Epithelial cell of proximal tubule (primary cell): ENCODE measurements at regions not wholly inside any gene's neighbourhood (a gene's known extent, or its start where the extent isn't known, plus 50 kb on each side); places are given as distances from the start of the nearest gene placed in this dataset.

Experiments
- DNase-seq: peaks from one replicate; pipeline ENCODE4 v3.0.0-alpha.2; 2011; ENCODE audit warnings: low read depth
- H3K4me3 ChIP-seq: 2 replicates; pipeline ENCODE4 v1.5.1; 2011; ENCODE audit warnings: low read depth, mild to moderate bottlenecking, low read length
- TF ChIP-seq, protein P1 (sequence below): conservative IDR thresholded peaks from 2 replicates; pipeline ENCODE4 v1.5.1; 2012; ENCODE audit warnings: low read depth, mild to moderate bottlenecking, low read length

DNA sequence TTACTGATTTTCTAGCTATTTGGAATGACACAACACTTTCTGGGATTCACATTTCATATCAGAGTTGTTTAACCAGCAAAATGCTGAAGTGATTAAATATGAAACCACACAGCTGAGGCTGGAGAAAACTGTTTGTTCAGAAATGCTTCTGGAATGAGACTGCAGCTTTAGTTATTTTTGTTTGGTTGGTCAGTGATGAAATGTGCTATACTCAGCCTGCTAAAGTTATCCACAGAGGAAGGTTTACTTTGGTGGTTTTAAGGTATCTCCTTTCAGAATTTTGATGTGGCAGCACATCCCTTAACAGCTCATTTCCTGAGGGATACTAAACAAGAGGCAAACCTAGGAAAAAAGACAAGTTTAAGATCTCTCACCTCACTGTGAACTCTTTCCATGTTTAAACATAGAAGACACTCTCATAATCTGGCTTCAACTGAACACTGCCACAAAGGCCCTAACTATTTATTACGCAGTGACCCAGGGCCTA, 106.6 kb upstream of the PDE5A start:
- DNase-seq: no peak
- no peak overlapping the region for H3K4me3 ChIP-seq
- TF ChIP-seq, protein P1, sequence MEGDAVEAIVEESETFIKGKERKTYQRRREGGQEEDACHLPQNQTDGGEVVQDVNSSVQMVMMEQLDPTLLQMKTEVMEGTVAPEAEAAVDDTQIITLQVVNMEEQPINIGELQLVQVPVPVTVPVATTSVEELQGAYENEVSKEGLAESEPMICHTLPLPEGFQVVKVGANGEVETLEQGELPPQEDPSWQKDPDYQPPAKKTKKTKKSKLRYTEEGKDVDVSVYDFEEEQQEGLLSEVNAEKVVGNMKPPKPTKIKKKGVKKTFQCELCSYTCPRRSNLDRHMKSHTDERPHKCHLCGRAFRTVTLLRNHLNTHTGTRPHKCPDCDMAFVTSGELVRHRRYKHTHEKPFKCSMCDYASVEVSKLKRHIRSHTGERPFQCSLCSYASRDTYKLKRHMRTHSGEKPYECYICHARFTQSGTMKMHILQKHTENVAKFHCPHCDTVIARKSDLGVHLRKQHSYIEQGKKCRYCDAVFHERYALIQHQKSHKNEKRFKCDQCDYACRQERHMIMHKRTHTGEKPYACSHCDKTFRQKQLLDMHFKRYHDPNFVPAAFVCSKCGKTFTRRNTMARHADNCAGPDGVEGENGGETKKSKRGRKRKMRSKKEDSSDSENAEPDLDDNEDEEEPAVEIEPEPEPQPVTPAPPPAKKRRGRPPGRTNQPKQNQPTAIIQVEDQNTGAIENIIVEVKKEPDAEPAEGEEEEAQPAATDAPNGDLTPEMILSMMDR: no peak

DNA sequence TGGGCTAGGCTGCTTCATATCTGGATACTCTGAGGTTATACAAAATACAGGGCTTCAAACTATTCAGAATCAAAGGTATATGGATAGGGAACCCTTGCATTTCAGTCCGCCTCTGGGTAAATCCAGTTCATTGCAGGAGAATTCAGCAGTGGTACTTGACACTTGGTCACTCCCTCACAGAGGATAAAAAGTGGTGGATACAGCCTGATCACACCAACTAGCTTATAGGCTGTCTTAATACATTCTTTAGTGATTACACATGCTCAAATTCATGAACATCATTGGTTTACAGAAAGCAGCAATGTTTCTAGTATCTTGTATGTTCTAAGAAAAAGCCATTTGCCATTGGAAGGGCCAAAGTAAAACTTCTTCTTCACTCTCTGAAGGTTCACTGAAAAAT, 104.8 kb upstream of the PDE5A start:
- DNase-seq: no peak
- TF ChIP-seq, protein P1: no peak
- H3K4me3 ChIP-seq: no peak overlapping the region

DNA sequence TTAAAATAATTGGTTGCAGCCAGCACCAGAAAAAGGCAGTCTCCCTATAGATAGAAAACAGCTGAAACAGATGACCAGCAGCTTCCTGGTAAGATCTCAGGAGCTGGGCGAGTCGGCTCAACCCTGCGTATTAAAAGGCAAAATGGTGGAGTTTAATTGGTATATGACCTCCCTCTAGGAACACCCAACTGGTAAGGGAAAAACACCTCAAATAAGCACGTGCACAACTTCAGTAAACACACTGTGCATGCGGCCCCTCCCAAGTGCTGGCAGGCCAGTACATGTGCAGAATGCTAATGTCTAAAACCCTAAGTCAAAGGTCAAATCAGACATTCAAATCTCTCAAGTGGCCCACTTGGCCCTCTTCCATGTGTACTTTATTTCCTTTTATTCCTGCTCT, 103.2 kb upstream of the PDE5A start:
- TF ChIP-seq, protein P1: no peak
- H3K4me3 ChIP-seq: no peak overlapping the region
- no peak for DNase-seq

DNA sequence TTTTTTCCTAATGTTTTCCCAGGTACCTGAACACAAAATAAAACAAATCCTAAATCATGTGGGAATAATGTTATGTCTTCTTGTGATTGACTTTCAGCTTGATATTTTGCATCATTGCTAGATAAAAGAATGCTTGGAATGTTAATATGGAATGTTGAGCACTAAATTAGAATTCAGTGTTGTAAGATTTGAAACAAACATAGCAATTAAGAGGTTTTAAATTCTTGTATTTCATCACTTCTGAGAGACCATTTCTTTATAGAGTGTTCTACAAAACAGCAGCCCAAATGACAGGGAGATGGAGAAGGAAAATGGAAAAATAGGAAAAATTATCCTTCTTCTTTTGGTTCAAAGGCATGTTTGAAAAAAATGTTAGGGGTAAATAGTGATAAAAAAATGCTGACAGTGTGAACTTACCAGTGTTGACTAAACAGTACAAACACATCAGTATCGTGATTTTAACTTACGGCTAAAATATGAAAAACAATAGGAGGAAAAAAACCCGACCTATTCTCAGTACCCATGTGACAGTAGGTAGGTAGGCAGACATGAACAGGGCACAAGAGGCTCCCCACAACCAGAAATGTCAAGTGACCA, 102.6 kb upstream of the PDE5A start:
- DNase-seq: no peak
- TF ChIP-seq, protein P1: no peak
- no peak overlapping the region for H3K4me3 ChIP-seq

DNA sequence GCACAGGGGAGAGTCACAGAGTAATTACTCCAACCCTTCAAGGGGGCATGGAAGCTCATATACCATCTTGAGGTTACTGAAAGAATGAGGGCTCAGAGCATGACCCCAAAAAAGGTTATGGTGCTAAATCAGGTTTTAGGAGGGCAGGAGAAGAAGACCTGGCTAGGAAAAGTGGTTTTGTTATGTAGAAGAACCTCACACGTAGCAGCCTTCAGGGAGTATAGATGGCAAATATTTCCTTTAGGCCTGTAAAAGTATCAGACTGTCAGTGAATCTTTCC, 102.0 kb upstream of the PDE5A start:
- no peak overlapping the region for H3K4me3 ChIP-seq
- no peak for DNase-seq
- TF ChIP-seq, protein P1: no peak

DNA sequence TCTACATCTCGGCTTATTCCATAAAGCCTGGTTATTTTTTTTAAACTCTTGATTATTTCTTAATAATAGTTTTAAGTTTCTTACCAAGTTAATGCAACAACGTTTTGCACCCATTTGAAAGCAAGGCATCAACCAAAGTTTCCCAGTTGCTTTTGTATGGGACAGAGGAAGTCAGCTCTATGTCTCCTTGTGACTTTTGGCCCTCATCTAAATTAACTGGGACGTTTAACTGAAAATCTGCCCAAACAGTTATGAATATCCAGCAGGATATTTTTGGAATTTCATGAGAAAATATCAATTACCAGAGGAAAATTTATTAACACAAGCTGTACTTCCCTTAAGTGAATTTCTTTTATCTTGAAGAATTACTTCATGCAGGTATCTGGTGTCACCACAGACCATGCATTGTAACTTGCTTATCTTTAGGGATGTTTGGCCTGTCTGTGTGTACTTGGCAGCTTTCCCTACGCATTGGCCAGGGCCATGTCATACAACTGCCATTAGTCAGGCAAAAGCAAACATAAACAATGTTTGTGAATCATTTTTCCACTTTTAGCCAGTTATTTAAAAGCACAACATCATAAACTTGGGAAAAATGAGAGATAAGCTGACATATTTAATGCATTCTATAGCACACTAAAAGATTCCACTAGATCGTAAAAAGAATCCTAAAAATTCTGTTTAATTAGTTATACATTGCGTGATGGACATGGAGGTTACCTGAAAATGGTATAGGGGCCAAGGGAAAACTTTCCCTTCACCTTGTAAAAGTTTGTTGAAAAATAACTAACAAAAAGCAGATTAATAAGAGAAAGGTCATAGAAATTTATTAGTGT, 101.4 kb upstream of the PDE5A start:
- TF ChIP-seq, protein P1: no peak
- DNase-seq: no peak
- H3K4me3 ChIP-seq: no peak overlapping the region
